ENCODE measurements at regions not wholly inside any gene's neighbourhood (a gene's known extent, or its start where the extent isn't known, plus 50 kb on each side); places are given as distances from the start of the nearest gene placed in this dataset.

- no peak for TF ChIP-seq CTCF (conservative IDR thresholded peaks at IDR 0.05; ENCODE audit: low read depth, low read length)
- TF ChIP-seq EZH2 (IDR thresholded peaks at IDR 0.05; ENCODE audit: low read length, unreplicated experiment), result no peak
- no peak for TF ChIP-seq EZH2phosphoT487 (IDR thresholded peaks at IDR 0.05; ENCODE audit: borderline replicate concordance, low read length)
Observed at GRCh38 chr3:23117856-23118255, 85.3 kb upstream of the UBE2E2 start.
